GM23338 (cell line): ENCODE measurements at regions not wholly inside any gene's neighbourhood (a gene's known extent, or its start where the extent isn't known, plus 50 kb on each side); places are given as distances from the start of the nearest gene placed in this dataset.

Experiments
- ATAC-seq: fragments of 200-7000 bp; cut with Tn5 transposase; 3 replicates; pipeline ENCODE4 v1.9.1; 2020
- DNase-seq: peaks from one replicate; pipeline ENCODE4 v3.0.0-alpha.2; 2015; ENCODE audit warnings: low spot score
- H2AFZ ChIP-seq: fragments of 200-600 bp; sonication (generic); 2 replicates; pipeline ENCODE4 v1.8.0; 2016; ENCODE audit warnings: antibody characterized with exemption, mild to moderate bottlenecking, moderate library complexity
- H3F3A ChIP-seq: fragments of 200-600 bp; sonication (generic); replicated peaks from 2 replicates; pipeline ENCODE4 v1.8.0; 2017; ENCODE audit warnings: antibody characterized with exemption, mixed run types, low read depth
- H3K27ac ChIP-seq: fragments of 200-600 bp; sonication (generic); 2 replicates; pipeline ENCODE4 v1.6.1; 2016; ENCODE audit warnings: low read depth
- H3K27me3 ChIP-seq: fragments of 200-600 bp; sonication (generic); 2 replicates; pipeline ENCODE4 v1.8.0; 2016; ENCODE audit warnings: mild to moderate bottlenecking, mixed run types, moderate library complexity; ENCODE audit not compliant: insufficient read depth
- H3K36me3 ChIP-seq: fragments of 200-600 bp; sonication (generic); 2 replicates; pipeline ENCODE4 v1.8.0; 2016; ENCODE audit warnings: mild to moderate bottlenecking; ENCODE audit not compliant: insufficient read depth
- H3K4me1 ChIP-seq: fragments of 200-600 bp; sonication (generic); 2 replicates; pipeline ENCODE4 v1.8.0; 2016; ENCODE audit warnings: mild to moderate bottlenecking, moderate library complexity; ENCODE audit not compliant: insufficient read depth
- H3K4me2 ChIP-seq: fragments of 200-600 bp; sonication (generic); 2 replicates; pipeline ENCODE4 v1.7.1; 2017; ENCODE audit warnings: mixed run types
- H3K4me3 ChIP-seq: fragments of 200-600 bp; sonication (generic); 2 replicates; pipeline ENCODE4 v1.6.1; 2016; ENCODE audit warnings: mixed run types
- H3K79me2 ChIP-seq: fragments of 200-600 bp; sonication (generic); replicated peaks from 2 replicates; pipeline ENCODE4 v1.8.0; 2017; ENCODE audit warnings: mild to moderate bottlenecking; ENCODE audit not compliant: insufficient read depth
- H3K9me2 ChIP-seq: fragments of 200-600 bp; sonication (generic); 2 replicates; pipeline ENCODE4 v1.8.0; 2017; ENCODE audit not compliant: insufficient read depth
- H4K20me1 ChIP-seq: fragments of 200-600 bp; sonication (generic); replicated peaks from 2 replicates; pipeline ENCODE4 v1.8.0; 2017; ENCODE audit warnings: mild to moderate bottlenecking; ENCODE audit not compliant: insufficient read depth
- H3K27ac Mint-ChIP-seq: 2 replicates; pipeline ENCODE4 v1.8.0; 2020; ENCODE audit warnings: inconsistent platforms, mild to moderate bottlenecking, moderate library complexity, mixed read lengths
- H3K27me3 Mint-ChIP-seq: 3 replicates; pipeline ENCODE4 v1.8.0; 2022; ENCODE audit warnings: low read depth, mild to moderate bottlenecking, moderate library complexity, mixed read lengths, inconsistent platforms; ENCODE audit not compliant: insufficient read depth, poor library complexity
- H3K36me3 Mint-ChIP-seq: 3 replicates; pipeline ENCODE4 v1.8.0; 2021; ENCODE audit warnings: low read depth, mild to moderate bottlenecking, inconsistent platforms, moderate library complexity, mixed read lengths
- H3K4me1 Mint-ChIP-seq: 3 replicates; pipeline ENCODE4 v1.8.0; 2020; ENCODE audit warnings: mild to moderate bottlenecking, inconsistent platforms, mixed read lengths
- H3K4me3 Mint-ChIP-seq: 3 replicates; pipeline ENCODE4 v1.8.0; 2021; ENCODE audit warnings: moderate library complexity, mild to moderate bottlenecking, inconsistent platforms, mixed read lengths
- H3K9me3 Mint-ChIP-seq: 3 replicates; pipeline ENCODE4 v1.8.0; 2020; ENCODE audit warnings: moderate library complexity, mild to moderate bottlenecking, inconsistent platforms, mixed read lengths
- CREB1 ChIP-seq: fragments of 250-450 bp; sonication (Bioruptor Pico); IDR thresholded peaks from 2 replicates; pipeline ENCODE4 v1.5.0; 2020; ENCODE audit warnings: low read depth, mild to moderate bottlenecking, moderate library complexity
- EZH2 ChIP-seq: fragments of 200-600 bp; sonication (generic); IDR thresholded peaks from one replicate; pipeline ENCODE4 v1.8.0; 2017; ENCODE audit warnings: antibody characterized with exemption, mild to moderate bottlenecking, low read depth; ENCODE audit not compliant: unreplicated experiment
- EZH2phosphoT487 ChIP-seq: fragments of 200-600 bp; sonication (generic); IDR thresholded peaks from one replicate; pipeline ENCODE4 v1.8.1; 2018; ENCODE audit warnings: antibody characterized with exemption; ENCODE audit not compliant: unreplicated experiment
- POLR2AphosphoS5 ChIP-seq: IDR thresholded peaks from 2 replicates; pipeline ENCODE4 v1.6.1; 2016; ENCODE audit warnings: antibody characterized with exemption, low read depth
- REST ChIP-seq: IDR thresholded peaks from one replicate; pipeline ENCODE4 v1.6.1; 2018; ENCODE audit warnings: antibody characterized with exemption; ENCODE audit not compliant: unreplicated experiment
- STAT1 ChIP-seq: IDR thresholded peaks from one replicate; pipeline ENCODE4 v1.6.1; 2016; ENCODE audit warnings: antibody characterized with exemption; ENCODE audit not compliant: unreplicated experiment
- ZNF114 ChIP-seq: fragments of 250-450 bp; sonication (Bioruptor Pico); IDR thresholded peaks from 2 replicates; pipeline ENCODE4 v1.5.0; 2020; ENCODE audit warnings: mild to moderate bottlenecking, moderate library complexity
- ZNF331 ChIP-seq: fragments of 250-450 bp; sonication (Bioruptor Pico); IDR thresholded peaks from 2 replicates; pipeline ENCODE4 v1.5.0; 2020; ENCODE audit warnings: low read depth, mild to moderate bottlenecking, moderate library complexity
- TF ChIP-seq, protein P1 (sequence below), 2 experiments: fragments of 200-600 bp in 1 of 2; sonication (generic) in 1 of 2; conservative IDR thresholded peaks; 2 replicates each; pipeline versions ENCODE4 v1.5.1 to v1.6.1; 2016 to 2017; ENCODE audit warnings: antibody characterized with exemption in 2 of 2, low read depth in 2 of 2, mild to moderate bottlenecking in 2 of 2, moderate library complexity in 1 of 2
- TF ChIP-seq, protein P2 (sequence below): IDR thresholded peaks from 2 replicates; pipeline ENCODE4 v1.6.1; 2016; ENCODE audit warnings: antibody characterized with exemption

- H3K4me1 Mint-ChIP-seq: peaks cover under 1% of the 10 kb centered on the region; the same call in 1 of the 3 replicates
- no peak overlapping the region for H3K4me2 ChIP-seq
- H3K4me3 Mint-ChIP-seq: no peak overlapping the region
- no peak overlapping the region for H3K27ac Mint-ChIP-seq
- H3K36me3 Mint-ChIP-seq: no peaks in the 10 kb centered on the region
- H3K79me2 ChIP-seq: no peaks in the 10 kb centered on the region
- no peak for TF ChIP-seq POLR2AphosphoS5
- no peak for TF ChIP-seq STAT1
- TF ChIP-seq EZH2phosphoT487: no peak
- no peaks in the 10 kb centered on the region for H3K36me3 ChIP-seq
- H3K4me3 ChIP-seq: no peak overlapping the region
- ATAC-seq (no peak), DNase-seq (no peak)
- H4K20me1 ChIP-seq: no peaks in the 10 kb centered on the region
- H3F3A ChIP-seq: no peaks in the 10 kb centered on the region
- 0 out of 2 replicates have a peak overlapping the region, but pooled peaks have one; percentile 38 for H2AFZ ChIP-seq
- H3K9me2 ChIP-seq: peaks cover 15% of the 10 kb centered on the region
- H3K9me3 Mint-ChIP-seq: no peaks in the 10 kb centered on the region
- no peaks in the 10 kb centered on the region for H3K27me3 ChIP-seq
- H3K27me3 Mint-ChIP-seq: peaks cover 2% of the 10 kb centered on the region
- no peaks in the 10 kb centered on the region for H3K4me1 ChIP-seq
- H3K27ac ChIP-seq: no peak overlapping the region
These were observed 133.1 kb downstream of the ALDH8A1 start for GRCh38 chr6:134816780-134817179.

DNA sequence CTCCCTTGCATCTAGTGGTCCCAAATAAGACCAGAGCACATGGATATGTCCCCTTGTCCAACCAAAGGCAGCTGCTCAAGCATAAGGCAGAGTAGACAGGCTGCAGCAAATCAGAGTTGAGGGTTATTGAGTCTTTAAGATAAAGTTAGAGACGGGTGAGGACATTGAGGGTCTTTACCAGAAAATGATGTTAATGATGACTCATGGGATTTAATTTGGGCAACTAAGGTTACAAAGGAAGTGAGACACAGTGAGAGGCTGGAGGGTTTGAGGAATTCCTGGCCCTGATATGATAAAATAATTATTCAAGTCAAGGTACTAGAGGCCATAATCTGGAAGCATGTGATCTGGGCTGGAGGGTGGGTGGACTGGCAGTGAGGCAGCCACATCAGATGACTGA, 133.6 kb downstream of the ALDH8A1 start:
- H3K9me3 Mint-ChIP-seq: no peaks in the 10 kb centered on the region

GRCh38 chr6:134814076-134814695, 135.7 kb downstream of the ALDH8A1 start:
- Histone ChIP-seq H3K4me2 (no peak overlapping the region), H3K36me3 (no peaks in the 10 kb centered on the region), H3K4me3 (no peak overlapping the region), H3K27ac (no peak overlapping the region), H3K79me2 (no peaks in the 10 kb centered on the region), H2AFZ (no peak overlapping the region), H3K4me1 (no peaks in the 10 kb centered on the region), H3F3A (no peaks in the 10 kb centered on the region), H3K9me2 (peaks cover 12% of the 10 kb centered on the region), H3K27me3 (no peaks in the 10 kb centered on the region), H4K20me1 (no peaks in the 10 kb centered on the region)
- H3K36me3 Mint-ChIP-seq: no peaks in the 10 kb centered on the region
- H3K4me3 Mint-ChIP-seq: no peak overlapping the region
- H3K4me1 Mint-ChIP-seq: no peaks in the 10 kb centered on the region
- H3K27ac Mint-ChIP-seq: no peak overlapping the region
- H3K9me3 Mint-ChIP-seq: no peaks in the 10 kb centered on the region
- no peak for DNase-seq
- no peak for ATAC-seq
- peaks cover 2% of the 10 kb centered on the region for H3K27me3 Mint-ChIP-seq
- TF ChIP-seq EZH2: no peak
- TF ChIP-seq, protein P1, sequence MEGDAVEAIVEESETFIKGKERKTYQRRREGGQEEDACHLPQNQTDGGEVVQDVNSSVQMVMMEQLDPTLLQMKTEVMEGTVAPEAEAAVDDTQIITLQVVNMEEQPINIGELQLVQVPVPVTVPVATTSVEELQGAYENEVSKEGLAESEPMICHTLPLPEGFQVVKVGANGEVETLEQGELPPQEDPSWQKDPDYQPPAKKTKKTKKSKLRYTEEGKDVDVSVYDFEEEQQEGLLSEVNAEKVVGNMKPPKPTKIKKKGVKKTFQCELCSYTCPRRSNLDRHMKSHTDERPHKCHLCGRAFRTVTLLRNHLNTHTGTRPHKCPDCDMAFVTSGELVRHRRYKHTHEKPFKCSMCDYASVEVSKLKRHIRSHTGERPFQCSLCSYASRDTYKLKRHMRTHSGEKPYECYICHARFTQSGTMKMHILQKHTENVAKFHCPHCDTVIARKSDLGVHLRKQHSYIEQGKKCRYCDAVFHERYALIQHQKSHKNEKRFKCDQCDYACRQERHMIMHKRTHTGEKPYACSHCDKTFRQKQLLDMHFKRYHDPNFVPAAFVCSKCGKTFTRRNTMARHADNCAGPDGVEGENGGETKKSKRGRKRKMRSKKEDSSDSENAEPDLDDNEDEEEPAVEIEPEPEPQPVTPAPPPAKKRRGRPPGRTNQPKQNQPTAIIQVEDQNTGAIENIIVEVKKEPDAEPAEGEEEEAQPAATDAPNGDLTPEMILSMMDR (conservative IDR thresholded peaks at IDR 0.05; ENCODE audit: low read depth in 2 of 2): no peak
- no peak for TF ChIP-seq ZNF331 (CRISPR knock-in tag)
- no peak for TF ChIP-seq REST
- TF ChIP-seq STAT1: no peak
- no peak for TF ChIP-seq EZH2phosphoT487

More for the DNA sequence above, 133.6 kb downstream of the ALDH8A1 start:
- no peak for TF ChIP-seq STAT1
- TF ChIP-seq CREB1: no peak
- no peak for TF ChIP-seq EZH2phosphoT487
- TF ChIP-seq POLR2AphosphoS5: no peak
- TF ChIP-seq ZNF331 (CRISPR knock-in tag): no peak
- TF ChIP-seq, protein P2, sequence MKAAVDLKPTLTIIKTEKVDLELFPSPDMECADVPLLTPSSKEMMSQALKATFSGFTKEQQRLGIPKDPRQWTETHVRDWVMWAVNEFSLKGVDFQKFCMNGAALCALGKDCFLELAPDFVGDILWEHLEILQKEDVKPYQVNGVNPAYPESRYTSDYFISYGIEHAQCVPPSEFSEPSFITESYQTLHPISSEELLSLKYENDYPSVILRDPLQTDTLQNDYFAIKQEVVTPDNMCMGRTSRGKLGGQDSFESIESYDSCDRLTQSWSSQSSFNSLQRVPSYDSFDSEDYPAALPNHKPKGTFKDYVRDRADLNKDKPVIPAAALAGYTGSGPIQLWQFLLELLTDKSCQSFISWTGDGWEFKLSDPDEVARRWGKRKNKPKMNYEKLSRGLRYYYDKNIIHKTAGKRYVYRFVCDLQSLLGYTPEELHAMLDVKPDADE: no peak
- no peak for TF ChIP-seq ZNF114 (CRISPR knock-in tag)
- Histone ChIP-seq H3K4me3 (no peak overlapping the region), H3K9me2 (peaks cover 15% of the 10 kb centered on the region), H3K36me3 (no peaks in the 10 kb centered on the region), H3K79me2 (no peaks in the 10 kb centered on the region), H4K20me1 (no peaks in the 10 kb centered on the region), H3K4me1 (no peaks in the 10 kb centered on the region), H3K27ac (no peak overlapping the region), H3F3A (no peaks in the 10 kb centered on the region), H3K27me3 (no peaks in the 10 kb centered on the region), H3K4me2 (no peak overlapping the region), H2AFZ (no peak overlapping the region)
- Mint-ChIP-seq H3K4me3 (no peak overlapping the region), H3K36me3 (no peaks in the 10 kb centered on the region), H3K27ac (no peak overlapping the region), H3K27me3 (peaks cover 2% of the 10 kb centered on the region), H3K4me1 (no peaks in the 10 kb centered on the region)
- no peak for ATAC-seq
- DNase-seq: no peak
